HEK293 (cell line): ENCODE measurements at regions not wholly inside any gene's neighbourhood (a gene's known extent, or its start where the extent isn't known, plus 50 kb on each side); places are given as distances from the start of the nearest gene placed in this dataset.

ENCODE experiments used
- CTCF ChIA-PET: fragments of 350-600 bp; formaldehyde crosslinking; extraction: SDS; loops from one replicate; lab custom pipeline; 2021; ENCODE audit warnings: antibody characterized with exemption; lab: Yijun Ruan, JAX
- POLR2A ChIA-PET: fragments of 300-600 bp; formaldehyde crosslinking; extraction: SDS; loops from one replicate; lab custom pipeline; 2020; ENCODE audit warnings: antibody characterized with exemption, inconsistent platforms; lab: Yijun Ruan, JAX
- H3K27ac ChIP-seq: fragments of 200-500 bp; sonication (Bioruptor generic); 2 replicates; pipeline ENCODE4 v1.5.1; 2014; ENCODE audit warnings: low read depth, low read length, control low read depth, inconsistent platforms; ENCODE audit errors: extremely low read depth
- H3K36me3 ChIP-seq, 2 experiments: fragments of 200-500 bp in 1 of 2; sonication (Bioruptor generic) in 1 of 2; 1 replicate in 1 of 2; 2 replicates in 1 of 2; pipeline ENCODE4 v1.5.1; 2014 to 2017; ENCODE audit warnings: inconsistent platforms in 2 of 2, low read length in 2 of 2; ENCODE audit not compliant: control insufficient read depth in 2 of 2, insufficient read depth in 1 of 2
- H3K4me1 ChIP-seq: fragments of 200-500 bp; sonication (Bioruptor generic); 2 replicates; pipeline ENCODE4 v1.5.1; 2014; ENCODE audit warnings: mild to moderate bottlenecking, low read length, inconsistent platforms; ENCODE audit not compliant: control insufficient read depth, insufficient read depth
- H3K4me3 ChIP-seq: 2 replicates; pipeline ENCODE4 v1.5.1; 2011; ENCODE audit warnings: low read depth, mild to moderate bottlenecking, control low read depth, low read length, moderate library complexity
- H3K9me3 ChIP-seq: fragments of 200-500 bp; sonication (Bioruptor generic); 2 replicates; pipeline ENCODE4 v1.5.1; 2014; ENCODE audit warnings: low read depth, low read length, inconsistent platforms; ENCODE audit not compliant: control insufficient read depth, insufficient read depth
- BCL11A ChIP-seq: fragments of 450-650 bp; formaldehyde crosslinking; IDR thresholded peaks from 2 replicates; pipeline ENCODE4 v1.5.1; 2016; ENCODE audit warnings: low read depth, missing biosample characterization, missing genetic modification characterization
- FEZF1 ChIP-seq: fragments of 450-650 bp; formaldehyde crosslinking; IDR thresholded peaks from 2 replicates; pipeline ENCODE4 v1.5.1; 2016; ENCODE audit warnings: missing biosample characterization, missing genetic modification characterization
- WT1 ChIP-seq: fragments of 450-650 bp; formaldehyde crosslinking; IDR thresholded peaks from 2 replicates; pipeline ENCODE4 v1.5.1; 2016; ENCODE audit warnings: missing biosample characterization, missing genetic modification characterization
- ZNF10 ChIP-seq: fragments of 450-650 bp; formaldehyde crosslinking; IDR thresholded peaks from 2 replicates; pipeline ENCODE4 v1.5.1; 2017; ENCODE audit warnings: missing biosample characterization, missing genetic modification characterization
- ZNF121 ChIP-seq: fragments of 450-650 bp; formaldehyde crosslinking; IDR thresholded peaks from 2 replicates; pipeline ENCODE4 v1.5.1; 2016; ENCODE audit warnings: missing biosample characterization, missing genetic modification characterization
- ZNF155 ChIP-seq: fragments of 450-650 bp; formaldehyde crosslinking; IDR thresholded peaks from 2 replicates; pipeline ENCODE4 v1.5.1; 2016; ENCODE audit warnings: missing biosample characterization, missing genetic modification characterization
- ZNF16 ChIP-seq: fragments of 450-650 bp; formaldehyde crosslinking; IDR thresholded peaks from 2 replicates; pipeline ENCODE4 v1.5.1; 2016; ENCODE audit warnings: low read depth, missing biosample characterization, missing genetic modification characterization
- ZNF221 ChIP-seq: fragments of 450-650 bp; formaldehyde crosslinking; IDR thresholded peaks from 2 replicates; pipeline ENCODE4 v1.5.1; 2017; ENCODE audit warnings: missing biosample characterization, missing genetic modification characterization, borderline replicate concordance
- ZNF24 ChIP-seq: fragments of 450-650 bp; formaldehyde crosslinking; IDR thresholded peaks from 2 replicates; pipeline ENCODE4 v1.5.1; 2016; ENCODE audit warnings: missing biosample characterization, missing genetic modification characterization
- ZNF248 ChIP-seq: fragments of 450-650 bp; formaldehyde crosslinking; IDR thresholded peaks from 2 replicates; pipeline ENCODE4 v1.5.1; 2017; ENCODE audit warnings: missing biosample characterization, missing genetic modification characterization
- ZNF266 ChIP-seq: fragments of 450-650 bp; formaldehyde crosslinking; IDR thresholded peaks from 2 replicates; pipeline ENCODE4 v1.5.1; 2016; ENCODE audit warnings: missing biosample characterization, missing genetic modification characterization, low read depth
- ZNF311 ChIP-seq: fragments of 450-650 bp; formaldehyde crosslinking; IDR thresholded peaks from 2 replicates; pipeline ENCODE4 v1.5.1; 2017; ENCODE audit warnings: missing biosample characterization, missing genetic modification characterization, borderline replicate concordance
- ZNF423 ChIP-seq: fragments of 450-650 bp; formaldehyde crosslinking; IDR thresholded peaks from 2 replicates; pipeline ENCODE4 v1.5.1; 2016; ENCODE audit warnings: missing biosample characterization, missing genetic modification characterization
- ZNF513 ChIP-seq: fragments of 450-650 bp; IDR thresholded peaks from 2 replicates; pipeline ENCODE4 v1.5.1; 2018; ENCODE audit warnings: missing biosample characterization, missing genetic modification characterization
- ZNF560 ChIP-seq: fragments of 450-650 bp; formaldehyde crosslinking; IDR thresholded peaks from 2 replicates; pipeline ENCODE4 v1.5.1; 2017; ENCODE audit warnings: missing biosample characterization, missing genetic modification characterization, borderline replicate concordance
- ZNF580 ChIP-seq: fragments of 450-650 bp; formaldehyde crosslinking; IDR thresholded peaks from 2 replicates; pipeline ENCODE4 v1.5.1; 2016; ENCODE audit warnings: missing biosample characterization, missing genetic modification characterization
- ZNF623 ChIP-seq: fragments of 450-650 bp; formaldehyde crosslinking; IDR thresholded peaks from 2 replicates; pipeline ENCODE4 v1.5.1; 2016; ENCODE audit warnings: missing biosample characterization, missing genetic modification characterization
- ZNF670 ChIP-seq: fragments of 450-650 bp; formaldehyde crosslinking; IDR thresholded peaks from 2 replicates; pipeline ENCODE4 v1.5.1; 2016; ENCODE audit warnings: missing biosample characterization, missing genetic modification characterization, low read depth
- ZNF677 ChIP-seq: fragments of 450-650 bp; IDR thresholded peaks from 2 replicates; pipeline ENCODE4 v1.5.0; 2018; ENCODE audit warnings: missing biosample characterization, mild to moderate bottlenecking, missing genetic modification characterization, moderate library complexity
- ZNF777 ChIP-seq: fragments of 450-650 bp; formaldehyde crosslinking; IDR thresholded peaks from 2 replicates; pipeline ENCODE4 v1.5.1; 2017; ENCODE audit warnings: missing biosample characterization, missing genetic modification characterization, borderline replicate concordance
- ZSCAN18 ChIP-seq: fragments of 450-650 bp; formaldehyde crosslinking; IDR thresholded peaks from 2 replicates; pipeline ENCODE4 v1.5.1; 2016; ENCODE audit warnings: missing biosample characterization, missing genetic modification characterization
- TF ChIP-seq, protein P1 (sequence below): fragments of 450-650 bp; formaldehyde crosslinking; IDR thresholded peaks from 2 replicates; pipeline ENCODE4 v1.5.1; 2016; ENCODE audit warnings: missing biosample characterization, missing genetic modification characterization
- TF ChIP-seq, protein P2 (sequence below): fragments of 450-650 bp; formaldehyde crosslinking; IDR thresholded peaks from 2 replicates; pipeline ENCODE4 v1.5.1; 2016; ENCODE audit warnings: missing biosample characterization, missing genetic modification characterization
- TF ChIP-seq, protein P3 (sequence below): fragments of 450-650 bp; formaldehyde crosslinking; IDR thresholded peaks from 2 replicates; pipeline ENCODE4 v1.5.1; 2016; ENCODE audit warnings: missing biosample characterization, missing genetic modification characterization

DNA sequence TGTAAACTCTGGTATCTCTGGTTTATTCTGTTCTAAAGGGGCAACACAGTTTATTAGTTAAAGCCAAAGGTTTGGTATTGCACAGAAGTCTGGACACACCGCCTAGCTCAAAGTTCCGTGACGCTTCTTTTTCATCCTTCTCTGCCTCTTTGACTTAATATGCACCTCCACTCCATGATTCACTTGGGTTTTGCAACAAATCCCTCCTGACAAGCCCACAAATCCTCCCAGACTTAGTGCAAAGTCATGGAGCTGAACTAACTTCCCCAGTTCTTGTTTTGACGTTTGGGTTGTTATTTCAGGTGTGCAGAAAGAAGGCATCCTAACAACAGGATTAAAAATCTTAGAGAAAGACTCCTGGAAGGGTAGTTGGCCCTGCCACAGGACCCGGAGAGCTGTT, 441.6 kb upstream of the DMAC1 start:
- no peaks in the 10 kb centered on the region for H3K36me3 ChIP-seq
- H3K4me3 ChIP-seq = no peak overlapping the region
- ChIA-PET CTCF (interaction anchor here (0.6 kb wide), 1 partner anchor 61 kb away, joined by 4 read pairs; no protein-coding TSS in a partner anchor), POLR2A (no interaction called here)
- no peak overlapping the region for H3K27ac ChIP-seq
- H3K9me3 ChIP-seq = no peaks in the 10 kb centered on the region
- H3K4me1 ChIP-seq = no peaks in the 10 kb centered on the region
- no peak for TF ChIP-seq ZNF580 (tag by site-specific recombination)
- TF ChIP-seq ZNF16 (tag by site-specific recombination) = no peak
- TF ChIP-seq ZNF670 (tag by site-specific recombination) = no peak
- TF ChIP-seq, protein P1, sequence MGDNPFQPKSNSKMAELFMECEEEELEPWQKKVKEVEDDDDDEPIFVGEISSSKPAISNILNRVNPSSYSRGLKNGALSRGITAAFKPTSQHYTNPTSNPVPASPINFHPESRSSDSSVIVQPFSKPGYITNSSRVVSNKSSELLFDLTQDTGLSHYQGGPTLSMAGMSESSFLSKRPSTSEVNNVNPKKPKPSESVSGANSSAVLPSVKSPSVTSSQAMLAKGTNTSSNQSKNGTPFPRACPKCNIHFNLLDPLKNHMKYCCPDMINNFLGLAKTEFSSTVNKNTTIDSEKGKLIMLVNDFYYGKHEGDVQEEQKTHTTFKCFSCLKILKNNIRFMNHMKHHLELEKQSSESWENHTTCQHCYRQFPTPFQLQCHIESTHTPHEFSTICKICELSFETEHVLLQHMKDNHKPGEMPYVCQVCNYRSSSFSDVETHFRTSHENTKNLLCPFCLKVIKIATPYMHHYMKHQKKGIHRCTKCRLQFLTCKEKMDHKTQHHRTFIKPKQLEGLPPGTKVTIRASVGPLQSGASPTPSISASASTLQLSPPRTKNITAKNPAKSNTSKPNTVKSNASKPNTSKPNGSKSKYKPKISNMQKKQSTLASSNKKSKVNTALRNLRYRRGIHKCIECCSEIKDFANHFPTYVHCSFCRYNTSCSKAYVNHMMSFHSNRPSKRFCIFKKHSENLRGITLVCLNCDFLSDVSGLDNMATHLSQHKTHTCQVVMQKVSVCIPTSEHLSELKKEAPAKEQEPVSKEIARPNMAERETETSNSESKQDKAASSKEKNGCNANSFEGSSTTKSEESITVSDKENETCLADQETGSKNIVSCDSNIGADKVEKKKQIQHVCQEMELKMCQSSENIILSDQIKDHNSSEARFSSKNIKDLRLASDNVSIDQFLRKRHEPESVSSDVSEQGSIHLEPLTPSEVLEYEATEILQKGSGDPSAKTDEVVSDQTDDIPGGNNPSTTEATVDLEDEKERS (tag by site-specific recombination) = no peak
- no peak for TF ChIP-seq ZNF266 (tag by site-specific recombination)
- no peak for TF ChIP-seq ZNF560 (tag by site-specific recombination)
- no peak for TF ChIP-seq WT1 (tag by site-specific recombination)
- no peak for TF ChIP-seq FEZF1 (tag by site-specific recombination)
- no peak for TF ChIP-seq ZNF121 (tag by site-specific recombination)

DNA sequence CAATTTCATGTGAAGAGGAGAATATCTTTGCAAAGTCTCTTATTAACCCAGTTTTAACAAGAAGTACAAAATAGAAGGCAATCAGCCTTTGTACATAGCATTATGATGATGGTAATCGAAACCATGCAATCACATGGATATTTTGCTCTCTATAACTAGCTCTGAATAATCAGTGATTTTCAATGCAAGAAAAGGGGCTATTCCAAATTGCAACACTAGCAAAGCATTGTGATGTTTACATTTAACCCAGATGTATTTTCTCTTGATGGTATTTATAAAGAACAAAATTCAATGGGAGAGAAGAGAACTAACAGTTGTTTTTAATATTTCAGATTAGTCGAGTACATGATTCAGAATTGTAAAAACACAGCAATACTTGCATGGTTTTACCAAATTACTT, 437.5 kb upstream of the DMAC1 start:
- ChIA-PET CTCF (no interaction called here), POLR2A (no interaction called here)
- H3K27ac ChIP-seq = no peak overlapping the region
- no peaks in the 10 kb centered on the region for H3K36me3 ChIP-seq
- no peaks in the 10 kb centered on the region for H3K9me3 ChIP-seq
- TF ChIP-seq ZNF24 (tag by site-specific recombination) (no peak), ZNF777 (tag by site-specific recombination) (no peak), ZNF248 (tag by site-specific recombination) (no peak), ZNF155 (no peak), ZNF221 (tag by site-specific recombination) (no peak), ZNF10 (no peak), ZNF311 (tag by site-specific recombination) (no peak)
- TF ChIP-seq, protein P2, sequence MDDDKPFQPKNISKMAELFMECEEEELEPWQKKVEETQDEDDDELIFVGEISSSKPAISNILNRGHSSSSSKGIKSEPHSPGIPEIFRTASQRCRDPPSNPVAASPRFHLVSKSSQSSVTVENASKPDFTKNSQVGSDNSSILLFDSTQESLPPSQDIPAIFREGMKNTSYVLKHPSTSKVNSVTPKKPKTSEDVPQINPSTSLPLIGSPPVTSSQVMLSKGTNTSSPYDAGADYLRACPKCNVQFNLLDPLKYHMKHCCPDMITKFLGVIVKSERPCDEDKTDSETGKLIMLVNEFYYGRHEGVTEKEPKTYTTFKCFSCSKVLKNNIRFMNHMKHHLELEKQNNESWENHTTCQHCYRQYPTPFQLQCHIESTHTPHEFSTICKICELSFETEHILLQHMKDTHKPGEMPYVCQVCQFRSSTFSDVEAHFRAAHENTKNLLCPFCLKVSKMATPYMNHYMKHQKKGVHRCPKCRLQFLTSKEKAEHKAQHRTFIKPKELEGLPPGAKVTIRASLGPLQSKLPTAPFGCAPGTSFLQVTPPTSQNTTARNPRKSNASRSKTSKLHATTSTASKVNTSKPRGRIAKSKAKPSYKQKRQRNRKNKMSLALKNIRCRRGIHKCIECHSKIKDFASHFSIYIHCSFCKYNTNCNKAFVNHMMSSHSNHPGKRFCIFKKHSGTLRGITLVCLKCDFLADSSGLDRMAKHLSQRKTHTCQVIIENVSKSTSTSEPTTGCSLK (tag by site-specific recombination) = no peak
- no peaks in the 10 kb centered on the region for H3K4me1 ChIP-seq
- no peak overlapping the region for H3K4me3 ChIP-seq

DNA sequence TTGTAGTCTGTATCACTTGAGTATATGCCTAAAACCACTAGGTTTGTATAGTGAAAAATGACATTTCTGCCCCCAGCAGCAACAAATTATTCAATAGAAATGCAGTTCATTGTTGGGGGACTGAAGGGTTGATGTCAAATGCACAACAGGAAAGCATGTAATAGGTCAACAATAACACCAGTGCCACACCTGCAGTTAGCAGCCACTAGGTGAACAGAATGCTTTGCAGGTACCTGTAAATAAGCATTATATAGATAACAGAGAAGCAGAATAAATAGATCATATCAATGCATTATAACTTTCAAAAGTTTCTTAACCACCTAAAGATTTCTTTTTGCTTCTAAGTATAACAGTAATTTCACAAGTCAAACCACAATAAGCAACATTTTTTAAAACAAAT, 435.9 kb upstream of the DMAC1 start:
- Histone ChIP-seq H3K4me1 (no peaks in the 10 kb centered on the region), H3K9me3 (no peaks in the 10 kb centered on the region), H3K27ac (no peak overlapping the region), H3K36me3 (no peaks in the 10 kb centered on the region), H3K4me3 (no peak overlapping the region)
- ChIA-PET POLR2A (no interaction called here), CTCF (interaction anchor here (0.6 kb wide), 1 partner anchor 374 kb away, joined by 3 read pairs; no protein-coding TSS in a partner anchor)
- TF ChIP-seq ZNF513 (tag by site-specific recombination) (no peak), ZSCAN18 (tag by site-specific recombination) (no peak), BCL11A (tag by site-specific recombination) (no peak), ZNF623 (tag by site-specific recombination) (no peak), ZNF677 (tag by site-specific recombination) (no peak), ZNF423 (tag by site-specific recombination) (no peak)
- TF ChIP-seq, protein P3, sequence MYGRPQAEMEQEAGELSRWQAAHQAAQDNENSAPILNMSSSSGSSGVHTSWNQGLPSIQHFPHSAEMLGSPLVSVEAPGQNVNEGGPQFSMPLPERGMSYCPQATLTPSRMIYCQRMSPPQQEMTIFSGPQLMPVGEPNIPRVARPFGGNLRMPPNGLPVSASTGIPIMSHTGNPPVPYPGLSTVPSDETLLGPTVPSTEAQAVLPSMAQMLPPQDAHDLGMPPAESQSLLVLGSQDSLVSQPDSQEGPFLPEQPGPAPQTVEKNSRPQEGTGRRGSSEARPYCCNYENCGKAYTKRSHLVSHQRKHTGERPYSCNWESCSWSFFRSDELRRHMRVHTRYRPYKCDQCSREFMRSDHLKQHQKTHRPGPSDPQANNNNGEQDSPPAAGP (tag by site-specific recombination) = no peak
